ENCODE measurements at regions not wholly inside any gene's neighbourhood (a gene's known extent, or its start where the extent isn't known, plus 50 kb on each side); places are given as distances from the start of the nearest gene placed in this dataset.

DNA sequence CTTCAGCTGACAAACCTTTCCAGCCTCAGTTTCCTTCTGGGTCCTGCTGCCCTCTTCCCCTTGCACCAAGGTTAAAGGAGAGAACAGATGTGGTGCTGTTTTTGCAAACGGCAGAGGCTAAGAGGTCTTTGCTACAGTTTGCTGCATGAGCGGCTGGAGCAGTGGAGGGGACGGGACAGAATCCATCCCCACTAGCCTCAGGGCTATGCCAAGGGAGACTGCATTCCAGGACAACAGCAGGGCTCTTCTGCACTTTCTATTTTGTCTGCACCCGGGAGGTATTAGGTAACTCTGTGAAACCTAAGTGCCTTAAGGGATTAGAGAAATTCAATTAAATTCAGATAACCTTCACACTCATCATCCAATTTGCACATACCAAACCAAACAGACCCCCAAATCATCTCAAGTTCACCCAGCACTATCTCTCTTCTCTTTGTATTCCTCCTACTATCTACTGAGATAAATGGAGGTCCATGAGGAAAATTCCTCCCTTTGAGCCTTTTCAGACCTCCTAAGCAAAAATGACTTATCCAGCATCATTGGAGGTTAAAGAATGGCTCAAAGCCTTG is 103.8 kb upstream of the VRK1 start:
- no peak overlapping the region for H3K4me3 ChIP-seq (ENCODE audit: low read depth, low read length)
- TF ChIP-seq POLR2A (IDR thresholded peaks at IDR 0.05; ENCODE audit: extremely low read depth, insufficient read length) = no peak
- no peak for TF ChIP-seq MYC (IDR thresholded peaks at IDR 0.05; ENCODE audit: low read depth, low read length)
- TF ChIP-seq, protein P1, sequence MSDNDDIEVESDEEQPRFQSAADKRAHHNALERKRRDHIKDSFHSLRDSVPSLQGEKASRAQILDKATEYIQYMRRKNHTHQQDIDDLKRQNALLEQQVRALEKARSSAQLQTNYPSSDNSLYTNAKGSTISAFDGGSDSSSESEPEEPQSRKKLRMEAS (IDR thresholded peaks at IDR 0.05; ENCODE audit: low read depth, low read length) = no peak
- TF ChIP-seq, protein P2, sequence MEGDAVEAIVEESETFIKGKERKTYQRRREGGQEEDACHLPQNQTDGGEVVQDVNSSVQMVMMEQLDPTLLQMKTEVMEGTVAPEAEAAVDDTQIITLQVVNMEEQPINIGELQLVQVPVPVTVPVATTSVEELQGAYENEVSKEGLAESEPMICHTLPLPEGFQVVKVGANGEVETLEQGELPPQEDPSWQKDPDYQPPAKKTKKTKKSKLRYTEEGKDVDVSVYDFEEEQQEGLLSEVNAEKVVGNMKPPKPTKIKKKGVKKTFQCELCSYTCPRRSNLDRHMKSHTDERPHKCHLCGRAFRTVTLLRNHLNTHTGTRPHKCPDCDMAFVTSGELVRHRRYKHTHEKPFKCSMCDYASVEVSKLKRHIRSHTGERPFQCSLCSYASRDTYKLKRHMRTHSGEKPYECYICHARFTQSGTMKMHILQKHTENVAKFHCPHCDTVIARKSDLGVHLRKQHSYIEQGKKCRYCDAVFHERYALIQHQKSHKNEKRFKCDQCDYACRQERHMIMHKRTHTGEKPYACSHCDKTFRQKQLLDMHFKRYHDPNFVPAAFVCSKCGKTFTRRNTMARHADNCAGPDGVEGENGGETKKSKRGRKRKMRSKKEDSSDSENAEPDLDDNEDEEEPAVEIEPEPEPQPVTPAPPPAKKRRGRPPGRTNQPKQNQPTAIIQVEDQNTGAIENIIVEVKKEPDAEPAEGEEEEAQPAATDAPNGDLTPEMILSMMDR (IDR thresholded peaks at IDR 0.05; ENCODE audit: low read depth, low read length) = no peak
- no peak for DNase-seq (ENCODE audit: low read depth)

DNA sequence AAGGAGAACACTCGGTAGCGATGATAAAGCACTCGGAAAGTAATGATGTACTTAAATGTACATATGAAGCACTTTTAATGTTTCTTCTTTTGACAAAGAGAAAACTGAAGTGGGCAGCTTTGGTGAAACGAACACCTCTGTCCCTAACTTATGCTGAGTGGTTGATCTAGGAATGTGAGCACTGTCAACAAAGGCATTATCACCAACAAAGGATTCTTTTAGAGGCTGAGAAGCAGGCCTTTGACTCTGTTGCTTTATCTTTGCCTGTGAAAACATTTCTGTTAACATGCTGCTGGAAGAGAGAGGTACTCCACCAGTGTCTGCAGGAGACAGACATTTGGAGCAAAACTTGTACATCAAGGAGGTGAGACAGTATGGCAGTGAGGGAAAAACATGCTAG is 103.2 kb upstream of the VRK1 start:
- no peak for DNase-seq (ENCODE audit: low read depth)
- TF ChIP-seq, protein P1 (IDR thresholded peaks at IDR 0.05; ENCODE audit: low read depth, low read length) = no peak
- no peak for TF ChIP-seq MYC (IDR thresholded peaks at IDR 0.05; ENCODE audit: low read depth, low read length)
- no peak for TF ChIP-seq POLR2A (IDR thresholded peaks at IDR 0.05; ENCODE audit: extremely low read depth, insufficient read length)
- TF ChIP-seq, protein P2 (IDR thresholded peaks at IDR 0.05; ENCODE audit: low read depth, low read length) = no peak
- H3K4me3 ChIP-seq (ENCODE audit: low read depth, low read length) = no peak overlapping the region

DNA sequence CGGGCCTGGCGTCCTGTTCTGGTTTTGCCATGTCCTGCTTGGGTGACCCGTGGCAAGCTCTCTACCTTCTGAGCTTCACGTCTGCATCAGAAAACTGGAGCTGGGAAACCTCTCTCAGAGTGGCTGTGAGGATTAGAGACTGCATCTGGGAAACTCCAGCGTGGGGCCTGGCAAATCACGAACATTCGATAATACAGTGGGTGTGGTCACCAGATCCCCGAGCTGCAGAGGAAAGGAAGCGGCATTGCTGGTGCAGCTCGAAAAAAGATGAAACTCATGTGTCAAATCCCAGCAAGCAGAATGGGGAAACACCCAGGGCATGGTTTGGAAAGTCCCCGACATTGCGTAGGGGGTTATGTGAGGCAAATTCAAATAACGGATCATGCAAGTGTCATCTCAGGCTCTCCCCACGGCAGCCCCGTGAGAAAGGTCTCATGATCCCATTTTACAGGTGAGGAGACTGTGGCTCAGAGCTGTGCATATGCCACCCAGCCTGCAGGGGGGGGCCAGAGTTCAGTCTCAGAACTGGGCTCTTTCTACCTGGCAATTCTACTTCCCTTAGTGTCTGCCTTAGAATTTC is 98.1 kb upstream of the VRK1 start:
- no peak for TF ChIP-seq POLR2A (IDR thresholded peaks at IDR 0.05; ENCODE audit: extremely low read depth, insufficient read length)
- TF ChIP-seq MYC (IDR thresholded peaks at IDR 0.05; ENCODE audit: low read depth, low read length) = no peak
- TF ChIP-seq, protein P2 (IDR thresholded peaks at IDR 0.05; ENCODE audit: low read depth, low read length) = peak; percentile 41
- TF ChIP-seq, protein P1 (IDR thresholded peaks at IDR 0.05; ENCODE audit: low read depth, low read length) = no peak
- peak; percentile 15 for DNase-seq (ENCODE audit: low read depth)
- H3K4me3 ChIP-seq (ENCODE audit: low read depth, low read length) = no peak overlapping the region

DNA sequence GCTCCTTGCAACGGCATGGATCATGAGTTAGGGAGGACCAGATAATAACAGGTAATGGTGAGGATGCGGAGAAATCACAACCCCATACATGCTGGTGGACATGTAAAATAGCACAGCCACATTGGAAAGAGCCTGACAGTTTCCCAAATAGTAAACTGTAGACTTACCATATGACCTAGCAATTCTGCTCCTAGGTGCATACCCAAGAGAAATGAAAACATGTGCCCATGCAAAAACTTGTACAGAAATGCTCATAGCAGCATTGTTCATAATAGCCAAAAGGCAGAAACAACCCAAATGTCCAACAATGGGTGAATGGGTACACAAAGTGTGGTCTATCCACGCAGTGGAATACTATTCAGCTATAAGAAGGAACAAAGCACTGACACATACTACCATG is 97.5 kb upstream of the VRK1 start:
- no peak for DNase-seq (ENCODE audit: low read depth)
- H3K4me3 ChIP-seq (ENCODE audit: low read depth, low read length) = no peak overlapping the region
- no peak for TF ChIP-seq POLR2A (IDR thresholded peaks at IDR 0.05; ENCODE audit: extremely low read depth, insufficient read length)
- TF ChIP-seq, protein P1 (IDR thresholded peaks at IDR 0.05; ENCODE audit: low read depth, low read length) = no peak
- no peak for TF ChIP-seq MYC (IDR thresholded peaks at IDR 0.05; ENCODE audit: low read depth, low read length)

DNA sequence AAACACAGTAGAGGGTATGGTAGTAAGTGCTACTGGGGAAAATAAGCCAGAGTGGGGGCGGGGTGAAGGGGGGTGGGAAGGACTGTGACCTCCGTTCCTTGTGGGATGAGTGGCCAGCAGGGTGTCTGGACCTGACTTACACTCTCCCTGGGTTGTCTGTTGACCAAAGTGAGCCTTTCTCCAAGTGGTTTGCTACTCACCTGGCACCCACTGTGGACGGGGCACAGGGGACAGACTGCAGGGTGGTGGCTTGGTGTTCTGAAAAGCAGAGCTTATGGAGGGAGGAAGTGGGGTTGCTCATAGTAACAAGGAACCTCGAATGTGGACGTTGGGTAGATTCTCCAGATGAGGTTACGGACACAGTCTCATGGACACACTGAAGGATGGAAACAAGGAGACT is 94.4 kb upstream of the VRK1 start:
- DNase-seq (ENCODE audit: low read depth) = no peak
- TF ChIP-seq POLR2A (IDR thresholded peaks at IDR 0.05; ENCODE audit: extremely low read depth, insufficient read length) = no peak
- TF ChIP-seq, protein P2 (IDR thresholded peaks at IDR 0.05; ENCODE audit: low read depth, low read length) = no peak
- no peak for TF ChIP-seq MYC (IDR thresholded peaks at IDR 0.05; ENCODE audit: low read depth, low read length)
- TF ChIP-seq, protein P1 (IDR thresholded peaks at IDR 0.05; ENCODE audit: low read depth, low read length) = no peak
- H3K4me3 ChIP-seq (ENCODE audit: low read depth, low read length) = no peak overlapping the region

DNA sequence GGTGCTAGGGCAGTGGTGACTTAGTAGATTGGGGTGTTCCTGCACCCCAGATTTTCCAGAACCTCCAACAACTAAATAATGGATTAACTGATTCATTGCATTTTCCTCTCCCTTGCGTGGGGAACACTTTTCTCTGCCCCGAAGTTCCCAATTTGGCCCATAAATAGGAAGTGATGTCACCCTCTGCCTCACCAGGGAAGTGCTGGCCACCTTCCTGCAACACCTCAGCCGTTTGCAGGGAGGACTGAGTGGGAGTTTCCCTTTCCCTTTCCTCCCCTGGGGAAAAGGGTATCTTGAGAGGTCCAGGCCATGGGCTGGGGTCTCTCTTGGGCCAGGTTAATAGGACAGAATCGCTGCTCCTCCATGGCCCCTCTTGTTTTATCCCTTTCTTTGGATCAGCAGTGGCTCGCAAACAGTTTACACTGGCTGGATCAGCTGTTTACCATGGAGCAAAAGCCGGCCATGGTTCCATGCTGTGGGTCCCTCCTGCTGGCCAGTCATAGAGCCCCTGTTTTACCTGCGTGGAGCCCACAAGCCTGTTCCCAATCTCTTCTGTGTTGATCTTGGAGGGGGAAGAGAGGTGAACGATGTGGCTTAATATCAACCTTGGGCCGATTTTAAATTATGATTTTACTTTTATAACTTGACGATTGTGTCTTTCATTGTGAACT is 91.6 kb upstream of the VRK1 start:
- no peak overlapping the region for H3K4me3 ChIP-seq (ENCODE audit: low read depth, low read length)
- TF ChIP-seq MYC (IDR thresholded peaks at IDR 0.05; ENCODE audit: low read depth, low read length) = no peak
- no peak for TF ChIP-seq POLR2A (IDR thresholded peaks at IDR 0.05; ENCODE audit: extremely low read depth, insufficient read length)
- TF ChIP-seq, protein P2 (IDR thresholded peaks at IDR 0.05; ENCODE audit: low read depth, low read length) = no peak
- TF ChIP-seq, protein P1 (IDR thresholded peaks at IDR 0.05; ENCODE audit: low read depth, low read length) = no peak
- DNase-seq (ENCODE audit: low read depth) = peak; percentile 7
